ENCODE measurements at regions not wholly inside any gene's neighbourhood (a gene's known extent, or its start where the extent isn't known, plus 50 kb on each side); places are given as distances from the start of the nearest gene placed in this dataset.

DNA sequence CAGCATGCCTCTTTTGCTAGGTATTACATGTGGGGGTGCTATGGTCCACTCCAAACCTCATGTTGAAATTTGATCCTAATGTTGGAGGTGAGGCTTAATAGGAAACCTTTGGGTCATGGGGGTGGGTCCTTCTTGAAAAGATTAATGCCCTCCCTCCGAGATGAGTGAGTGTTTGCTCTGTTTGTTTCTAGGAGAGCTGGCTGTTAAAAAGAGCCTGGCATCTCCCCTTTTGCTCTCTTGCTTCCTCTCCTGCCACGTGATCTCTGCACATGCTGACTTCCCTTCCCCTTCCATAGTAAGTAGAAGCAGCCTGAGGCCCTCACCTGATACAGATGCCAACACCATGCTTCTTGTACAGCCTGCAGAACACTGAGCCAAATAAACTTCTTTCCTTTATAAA lies 104.5 kb downstream of the FAT3 start:
- TF ChIP-seq EZH2 (IDR thresholded peaks at IDR 0.05; ENCODE audit: borderline replicate concordance, insufficient read depth, low read length, poor library complexity, severe bottlenecking) = no peak
- TF ChIP-seq EP300 (conservative IDR thresholded peaks at IDR 0.05; ENCODE audit: poor library complexity, severe bottlenecking) = no peak
- no peak for TF ChIP-seq POLR2AphosphoS5 (IDR thresholded peaks at IDR 0.05)
- TF ChIP-seq MXI1 (conservative IDR thresholded peaks at IDR 0.05; ENCODE audit: poor library complexity, severe bottlenecking) = no peak
- TF ChIP-seq, protein P1, sequence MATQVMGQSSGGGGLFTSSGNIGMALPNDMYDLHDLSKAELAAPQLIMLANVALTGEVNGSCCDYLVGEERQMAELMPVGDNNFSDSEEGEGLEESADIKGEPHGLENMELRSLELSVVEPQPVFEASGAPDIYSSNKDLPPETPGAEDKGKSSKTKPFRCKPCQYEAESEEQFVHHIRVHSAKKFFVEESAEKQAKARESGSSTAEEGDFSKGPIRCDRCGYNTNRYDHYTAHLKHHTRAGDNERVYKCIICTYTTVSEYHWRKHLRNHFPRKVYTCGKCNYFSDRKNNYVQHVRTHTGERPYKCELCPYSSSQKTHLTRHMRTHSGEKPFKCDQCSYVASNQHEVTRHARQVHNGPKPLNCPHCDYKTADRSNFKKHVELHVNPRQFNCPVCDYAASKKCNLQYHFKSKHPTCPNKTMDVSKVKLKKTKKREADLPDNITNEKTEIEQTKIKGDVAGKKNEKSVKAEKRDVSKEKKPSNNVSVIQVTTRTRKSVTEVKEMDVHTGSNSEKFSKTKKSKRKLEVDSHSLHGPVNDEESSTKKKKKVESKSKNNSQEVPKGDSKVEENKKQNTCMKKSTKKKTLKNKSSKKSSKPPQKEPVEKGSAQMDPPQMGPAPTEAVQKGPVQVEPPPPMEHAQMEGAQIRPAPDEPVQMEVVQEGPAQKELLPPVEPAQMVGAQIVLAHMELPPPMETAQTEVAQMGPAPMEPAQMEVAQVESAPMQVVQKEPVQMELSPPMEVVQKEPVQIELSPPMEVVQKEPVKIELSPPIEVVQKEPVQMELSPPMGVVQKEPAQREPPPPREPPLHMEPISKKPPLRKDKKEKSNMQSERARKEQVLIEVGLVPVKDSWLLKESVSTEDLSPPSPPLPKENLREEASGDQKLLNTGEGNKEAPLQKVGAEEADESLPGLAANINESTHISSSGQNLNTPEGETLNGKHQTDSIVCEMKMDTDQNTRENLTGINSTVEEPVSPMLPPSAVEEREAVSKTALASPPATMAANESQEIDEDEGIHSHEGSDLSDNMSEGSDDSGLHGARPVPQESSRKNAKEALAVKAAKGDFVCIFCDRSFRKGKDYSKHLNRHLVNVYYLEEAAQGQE (IDR thresholded peaks at IDR 0.05; ENCODE audit: borderline replicate concordance) = no peak
- TF ChIP-seq, protein P2, sequence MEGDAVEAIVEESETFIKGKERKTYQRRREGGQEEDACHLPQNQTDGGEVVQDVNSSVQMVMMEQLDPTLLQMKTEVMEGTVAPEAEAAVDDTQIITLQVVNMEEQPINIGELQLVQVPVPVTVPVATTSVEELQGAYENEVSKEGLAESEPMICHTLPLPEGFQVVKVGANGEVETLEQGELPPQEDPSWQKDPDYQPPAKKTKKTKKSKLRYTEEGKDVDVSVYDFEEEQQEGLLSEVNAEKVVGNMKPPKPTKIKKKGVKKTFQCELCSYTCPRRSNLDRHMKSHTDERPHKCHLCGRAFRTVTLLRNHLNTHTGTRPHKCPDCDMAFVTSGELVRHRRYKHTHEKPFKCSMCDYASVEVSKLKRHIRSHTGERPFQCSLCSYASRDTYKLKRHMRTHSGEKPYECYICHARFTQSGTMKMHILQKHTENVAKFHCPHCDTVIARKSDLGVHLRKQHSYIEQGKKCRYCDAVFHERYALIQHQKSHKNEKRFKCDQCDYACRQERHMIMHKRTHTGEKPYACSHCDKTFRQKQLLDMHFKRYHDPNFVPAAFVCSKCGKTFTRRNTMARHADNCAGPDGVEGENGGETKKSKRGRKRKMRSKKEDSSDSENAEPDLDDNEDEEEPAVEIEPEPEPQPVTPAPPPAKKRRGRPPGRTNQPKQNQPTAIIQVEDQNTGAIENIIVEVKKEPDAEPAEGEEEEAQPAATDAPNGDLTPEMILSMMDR (IDR thresholded peaks at IDR 0.05; ENCODE audit: poor library complexity, severe bottlenecking) = no peak
- TF ChIP-seq SMC3 (conservative IDR thresholded peaks at IDR 0.05; ENCODE audit: poor library complexity) = no peak
- TF ChIP-seq RAD21 (conservative IDR thresholded peaks at IDR 0.05) = no peak
- no peak for TF ChIP-seq TAF1 (IDR thresholded peaks at IDR 0.05; ENCODE audit: low read depth)
- Histone ChIP-seq H3K4me2 (ENCODE audit: low read length) (no peak overlapping the region), H3K36me3 (ENCODE audit: insufficient read depth, low read length) (no peaks in the 10 kb centered on the region), H3K79me2 (replicated peaks; ENCODE audit: insufficient read depth, low read length) (no peaks in the 10 kb centered on the region), H3K9me2 (ENCODE audit: insufficient read depth, low read length) (no peaks in the 10 kb centered on the region), H3K9ac (ENCODE audit: low read length) (no peak overlapping the region), H3K4me3 (ENCODE audit: low read length) (no peak overlapping the region), H3K9me3 (ENCODE audit: low read length) (no peaks in the 10 kb centered on the region), H3F3A (ENCODE audit: insufficient read depth, low read length, poor library complexity, severe bottlenecking) (no peaks in the 10 kb centered on the region), H4K20me1 (ENCODE audit: insufficient read depth) (no peaks in the 10 kb centered on the region), H3K27me3 (ENCODE audit: insufficient read depth, low read depth, low read length) (no peaks in the 10 kb centered on the region), H3K27ac (ENCODE audit: low read length) (no peak overlapping the region), H2AFZ (ENCODE audit: low read depth, low read length) (no peak overlapping the region)

DNA sequence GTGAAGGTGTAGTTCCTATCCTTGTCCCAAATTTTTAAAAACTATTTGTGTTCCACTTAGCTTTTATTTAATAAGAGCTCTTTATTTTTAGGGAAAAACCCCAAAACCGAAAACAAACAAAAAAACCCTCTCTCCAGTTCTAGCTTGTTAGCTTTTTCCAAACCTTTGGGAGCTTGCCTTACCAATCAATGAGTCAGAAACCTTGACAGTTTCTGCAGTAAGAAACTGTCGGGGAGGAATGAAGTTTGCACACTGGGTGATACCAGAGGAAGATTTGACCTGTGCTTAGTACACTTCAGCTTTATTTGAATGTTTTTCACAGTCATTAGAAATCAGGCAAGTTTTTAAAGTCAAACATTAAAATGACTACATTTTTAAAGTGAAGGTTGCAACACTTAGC lies 105.0 kb downstream of the FAT3 start:
- no peak overlapping the region for H2AFZ ChIP-seq (ENCODE audit: low read depth, low read length)
- TF ChIP-seq TAF1 (IDR thresholded peaks at IDR 0.05; ENCODE audit: low read depth) (no peak), SMC3 (conservative IDR thresholded peaks at IDR 0.05; ENCODE audit: poor library complexity) (no peak), RAD21 (conservative IDR thresholded peaks at IDR 0.05) (no peak), EZH2 (IDR thresholded peaks at IDR 0.05; ENCODE audit: borderline replicate concordance, insufficient read depth, low read length, poor library complexity, severe bottlenecking) (no peak), MXI1 (conservative IDR thresholded peaks at IDR 0.05; ENCODE audit: poor library complexity, severe bottlenecking) (no peak), POLR2AphosphoS5 (IDR thresholded peaks at IDR 0.05) (no peak), EP300 (conservative IDR thresholded peaks at IDR 0.05; ENCODE audit: poor library complexity, severe bottlenecking) (no peak)
- TF ChIP-seq, protein P1 (IDR thresholded peaks at IDR 0.05; ENCODE audit: borderline replicate concordance) = no peak
- TF ChIP-seq, protein P2 (IDR thresholded peaks at IDR 0.05; ENCODE audit: poor library complexity, severe bottlenecking) = no peak
- H3K4me3 ChIP-seq (ENCODE audit: low read length) = no peak overlapping the region
- no peaks in the 10 kb centered on the region for H3F3A ChIP-seq (ENCODE audit: insufficient read depth, low read length, poor library complexity, severe bottlenecking)
- H3K79me2 ChIP-seq (replicated peaks; ENCODE audit: insufficient read depth, low read length) = no peaks in the 10 kb centered on the region
- H3K36me3 ChIP-seq (ENCODE audit: insufficient read depth, low read length) = no peaks in the 10 kb centered on the region
- no peaks in the 10 kb centered on the region for H3K9me3 ChIP-seq (ENCODE audit: low read length)
- no peaks in the 10 kb centered on the region for H3K27me3 ChIP-seq (ENCODE audit: insufficient read depth, low read depth, low read length)
- no peaks in the 10 kb centered on the region for H3K9me2 ChIP-seq (ENCODE audit: insufficient read depth, low read length)
- no peaks in the 10 kb centered on the region for H4K20me1 ChIP-seq (ENCODE audit: insufficient read depth)
- H3K27ac ChIP-seq (ENCODE audit: low read length) = no peak overlapping the region
- no peak overlapping the region for H3K9ac ChIP-seq (ENCODE audit: low read length)
- no peak overlapping the region for H3K4me2 ChIP-seq (ENCODE audit: low read length)

Measured in neural cell (in vitro differentiated cells).